NCI-H82 (cell line): ENCODE measurements at regions not wholly inside any gene's neighbourhood (a gene's known extent, or its start where the extent isn't known, plus 50 kb on each side); places are given as distances from the start of the nearest gene placed in this dataset.
A peak's percentile ranks its signal among the peaks of the same experiment; 100 is the strongest.
"Not testable (repeated sequence)": the region's sequence is repeated elsewhere in the genome, so short reads cannot be mapped to it uniquely, and the experiment has no call there.

Experiments used
- DNase-seq: peaks from one replicate; lab custom pipeline; 2025; lab: John Stamatoyannopoulos, UW

- DNase-seq, result no peak
These were observed 1065.7 kb downstream of the DNAJB9 start for GRCh38 chr7:109635374-109635773.

- DNase-seq, result no peak
These were observed 1067.8 kb downstream of the DNAJB9 start for GRCh38 chr7:109637428-109637990.

- no peak for DNase-seq
These were observed 1068.6 kb downstream of the DNAJB9 start for GRCh38 chr7:109638321-109638720.

- peak; percentile 20 for DNase-seq
These were observed 1069.9 kb downstream of the DNAJB9 start for GRCh38 chr7:109639561-109639960.

- DNase-seq, result no peak
These were observed 1071.8 kb downstream of the DNAJB9 start for GRCh38 chr7:109641445-109641844.

GRCh38 chr7:109646124-109646523 lies 1076.5 kb downstream of the DNAJB9 start:
- no peak for DNase-seq

GRCh38 chr7:109646594-109646993 lies 1076.9 kb downstream of the DNAJB9 start:
- not testable (repeated sequence) for DNase-seq

GRCh38 chr7:109647263-109647662 lies 1077.6 kb downstream of the DNAJB9 start:
- DNase-seq, result not testable (repeated sequence)

- no peak for DNase-seq
These were observed 1089.6 kb downstream of the DNAJB9 start for GRCh38 chr7:109659261-109659660.

- no peak for DNase-seq
These were observed 1090.7 kb downstream of the DNAJB9 start for GRCh38 chr7:109660401-109660800.

GRCh38 chr7:109663806-109664205 lies 1094.1 kb downstream of the DNAJB9 start:
- DNase-seq, result peak; percentile 97

- DNase-seq, result not testable (repeated sequence)
These were observed 1117.6 kb downstream of the DNAJB9 start for GRCh38 chr7:109687269-109687668.

- not testable (repeated sequence) for DNase-seq
These were observed 1122.9 kb downstream of the DNAJB9 start for GRCh38 chr7:109692613-109693012.

GRCh38 chr7:109694149-109695071 lies 1124.7 kb downstream of the DNAJB9 start:
- no peak for DNase-seq

- DNase-seq, result no peak
These were observed 1125.7 kb downstream of the DNAJB9 start for GRCh38 chr7:109695419-109695818.

GRCh38 chr7:109696723-109697122 lies 1127.0 kb downstream of the DNAJB9 start:
- DNase-seq, result no peak

- DNase-seq, result no peak
These were observed 1130.0 kb downstream of the DNAJB9 start for GRCh38 chr7:109699661-109700060.

- DNase-seq, result no peak
These were observed 1143.7 kb downstream of the DNAJB9 start for GRCh38 chr7:109713366-109713765.

GRCh38 chr7:109719359-109719758 lies 1149.7 kb downstream of the DNAJB9 start:
- not testable (repeated sequence) for DNase-seq

GRCh38 chr7:109734601-109735000 lies 1164.9 kb downstream of the DNAJB9 start:
- no peak for DNase-seq

GRCh38 chr7:109735881-109736280 lies 1166.2 kb downstream of the DNAJB9 start:
- no peak for DNase-seq

- DNase-seq, result no peak
These were observed 1176.2 kb downstream of the DNAJB9 start for GRCh38 chr7:109745677-109746410.

- DNase-seq, result no peak
These were observed 1181.6 kb downstream of the DNAJB9 start for GRCh38 chr7:109751241-109751640.
